Activated naive CD4-positive, alpha-beta T cell treated with anti-CD3 and anti-CD28 coated beads for 36 hours (primary cell): ENCODE measurements at regions not wholly inside any gene's neighbourhood (a gene's known extent, or its start where the extent isn't known, plus 50 kb on each side); places are given as distances from the start of the nearest gene placed in this dataset.

Experiments used
- CTCF ChIA-PET: fragments of 350-600 bp; sonication (Branson Sonifier 250); formaldehyde crosslinking; loops from one replicate; lab custom pipeline; 2021; ENCODE audit warnings: antibody characterized with exemption; lab: Charles Lee
- DNase-seq: peaks from one replicate; pipeline ENCODE4 v3.0.0-alpha.2; 2020
- H3K27ac Mint-ChIP-seq: one replicate; pipeline ENCODE4 v1.8.0; 2021; ENCODE audit warnings: mild to moderate bottlenecking, mixed read lengths
- H3K27me3 Mint-ChIP-seq: one replicate; pipeline ENCODE4 v1.8.0; 2021; ENCODE audit warnings: low read depth, mixed read lengths
- H3K36me3 Mint-ChIP-seq: one replicate; pipeline ENCODE4 v1.8.0; 2021; ENCODE audit warnings: low read depth, mixed read lengths
- H3K4me1 Mint-ChIP-seq: one replicate; pipeline ENCODE4 v1.8.0; 2021; ENCODE audit warnings: low read depth, mixed read lengths
- H3K4me3 Mint-ChIP-seq: one replicate; pipeline ENCODE4 v1.8.0; 2021; ENCODE audit warnings: mild to moderate bottlenecking, moderate library complexity, mixed read lengths
- H3K9me3 Mint-ChIP-seq: one replicate; pipeline ENCODE4 v1.8.0; 2021; ENCODE audit warnings: mixed read lengths
- intact Hi-C: fragments of 100-400 bp; cut with micrococcal nuclease; formaldehyde crosslinking; loops from one replicate; pipeline ENCODE4 v1.15.1; 2023

DNA sequence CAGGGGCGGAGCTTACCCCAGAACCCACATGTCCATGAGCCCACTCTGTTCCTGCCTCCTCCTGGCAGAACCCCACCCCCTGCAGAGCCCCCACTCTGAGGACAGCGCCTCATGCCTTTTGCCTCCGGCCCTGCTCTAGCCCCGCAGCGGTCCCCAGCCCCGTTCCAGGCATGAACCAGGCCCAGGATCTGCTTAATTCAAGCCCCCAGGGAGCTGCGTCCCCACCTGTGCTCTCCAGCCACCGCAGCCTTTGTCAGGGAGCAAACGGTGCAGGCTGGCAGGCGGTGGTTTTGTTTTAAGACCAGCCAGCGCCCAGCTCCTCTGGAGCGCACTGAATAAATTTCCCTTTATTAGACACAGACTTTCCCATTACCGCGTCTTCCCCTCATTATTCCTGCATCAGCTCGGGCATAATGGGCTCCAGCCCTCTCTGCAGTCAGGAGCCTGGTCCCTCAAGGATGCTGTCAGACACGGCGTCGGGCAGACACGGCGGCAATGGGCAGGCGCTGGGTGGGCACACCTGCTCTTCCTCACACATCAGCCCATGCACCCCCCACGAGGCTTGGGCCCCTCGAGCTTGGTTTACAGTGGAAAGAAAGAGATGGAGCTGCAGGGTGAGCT, 137.6 kb downstream of the OLFM1 start:
- CTCF ChIA-PET, result no interaction called here
- Mint-ChIP-seq H3K9me3 (no peaks in the 10 kb centered on the region), H3K4me3 (no peak overlapping the region), H3K4me1 (no peaks in the 10 kb centered on the region), H3K27me3 (peaks cover 5% of the 10 kb centered on the region), H3K27ac (no peak overlapping the region), H3K36me3 (no peaks in the 10 kb centered on the region)
- intact Hi-C loops, result no loop called here
- no peak for DNase-seq

DNA sequence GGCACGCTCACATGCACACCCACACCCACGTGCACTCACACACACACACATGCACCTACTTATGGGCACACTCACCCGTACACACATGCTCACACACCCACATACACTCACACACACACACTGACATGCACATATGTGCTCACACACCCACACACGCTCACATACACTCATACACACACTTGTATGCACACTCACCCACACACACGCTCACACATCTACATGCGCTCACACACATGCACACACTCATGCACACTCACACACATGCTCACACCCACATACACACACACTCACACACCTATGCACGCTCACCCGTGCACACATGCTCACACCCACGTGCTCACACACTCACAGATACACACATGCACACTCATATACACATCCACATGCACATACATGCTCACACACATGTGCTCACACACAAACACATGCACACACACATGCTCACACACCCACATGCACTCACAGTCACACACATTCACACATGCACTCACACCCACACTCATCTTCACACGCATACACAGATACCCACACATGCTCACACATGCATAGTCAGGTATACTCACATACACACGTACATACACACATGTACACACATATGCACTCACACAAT, 138.3 kb downstream of the OLFM1 start:
- intact Hi-C loops, result no loop called here
- Mint-ChIP-seq H3K36me3 (no peaks in the 10 kb centered on the region), H3K4me1 (no peaks in the 10 kb centered on the region), H3K4me3 (no peak overlapping the region), H3K9me3 (no peaks in the 10 kb centered on the region), H3K27me3 (peaks cover 10% of the 10 kb centered on the region), H3K27ac (no peak overlapping the region)
- no peak for DNase-seq
- CTCF ChIA-PET, result no interaction called here

GRCh38 chr9:135226369-135227050, 139.0 kb downstream of the OLFM1 start:
- H3K27ac Mint-ChIP-seq, result no peak overlapping the region
- H3K9me3 Mint-ChIP-seq, result no peaks in the 10 kb centered on the region
- intact Hi-C loops, result no loop called here
- no peaks in the 10 kb centered on the region for H3K36me3 Mint-ChIP-seq
- H3K27me3 Mint-ChIP-seq, result peaks cover 10% of the 10 kb centered on the region
- CTCF ChIA-PET, result no interaction called here
- H3K4me3 Mint-ChIP-seq, result no peak overlapping the region
- no peak for DNase-seq
- no peaks in the 10 kb centered on the region for H3K4me1 Mint-ChIP-seq

DNA sequence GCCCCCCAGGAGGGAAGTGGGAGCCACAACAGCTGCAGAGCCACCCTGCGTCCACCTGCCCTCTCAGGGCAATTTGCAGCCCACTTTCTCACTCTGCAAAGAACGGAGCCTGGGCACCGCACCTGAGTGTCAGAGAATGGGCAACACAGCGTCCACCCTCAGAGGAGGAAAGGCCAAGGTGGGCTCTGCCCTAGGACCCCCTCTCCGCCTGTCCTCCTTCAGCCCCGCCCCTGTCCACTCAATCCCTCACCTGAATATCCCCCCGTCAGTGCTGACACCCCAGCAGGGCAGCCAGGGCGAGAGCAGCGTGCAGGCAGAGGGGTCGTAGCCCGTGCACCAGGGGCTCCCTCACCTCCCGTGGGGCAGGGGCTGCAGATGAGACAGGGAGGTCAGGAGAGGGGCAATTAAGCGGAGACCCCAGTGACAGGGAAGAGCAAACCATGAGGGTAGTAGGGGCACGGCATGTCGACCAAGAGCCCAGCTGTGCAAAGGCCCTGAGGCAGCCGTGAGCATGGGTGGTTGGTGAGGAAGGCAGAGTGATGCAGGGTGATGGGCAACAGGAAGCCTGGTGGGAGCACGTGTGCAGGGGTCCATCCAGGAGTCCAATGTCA, 140.3 kb downstream of the OLFM1 start:
- Mint-ChIP-seq H3K9me3 (no peaks in the 10 kb centered on the region), H3K36me3 (no peaks in the 10 kb centered on the region), H3K27me3 (peaks cover 10% of the 10 kb centered on the region), H3K4me1 (no peaks in the 10 kb centered on the region), H3K27ac (no peak overlapping the region), H3K4me3 (no peak overlapping the region)
- intact Hi-C loops, result no loop called here
- DNase-seq, result no peak
- CTCF ChIA-PET, result no interaction called here

DNA sequence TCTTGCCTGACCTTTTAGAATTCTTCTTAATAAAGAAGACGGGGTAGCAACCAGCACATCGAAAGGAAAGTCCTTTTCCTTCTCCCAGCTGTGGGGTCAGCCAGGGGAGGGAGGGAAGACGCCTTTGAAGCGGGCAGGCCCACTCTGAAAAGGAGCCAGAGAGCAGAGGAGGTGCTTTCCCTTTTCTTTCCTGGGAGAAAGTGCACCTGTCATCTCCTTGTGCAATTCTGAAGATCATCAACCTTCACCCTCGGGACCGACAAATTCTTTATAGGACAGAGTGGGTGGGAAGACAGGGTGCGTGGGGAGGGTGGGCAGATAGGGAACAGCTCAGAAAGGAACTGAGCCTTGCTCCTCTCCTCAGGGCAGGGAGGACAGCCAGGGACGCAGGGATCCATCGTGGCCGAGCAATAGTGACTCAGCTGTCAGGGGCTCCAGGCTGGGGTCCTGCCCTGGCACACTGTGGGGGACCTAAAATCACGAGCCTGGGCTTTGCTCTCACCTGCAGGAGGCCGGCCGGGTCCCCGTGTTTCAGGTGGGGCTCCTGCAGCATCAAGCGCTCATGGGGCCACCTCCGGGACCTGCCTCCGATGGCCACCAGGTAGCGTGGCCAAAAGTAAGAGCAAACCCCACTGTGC, 141.0 kb downstream of the OLFM1 start:
- CTCF ChIA-PET, result no interaction called here

GRCh38 chr9:135228983-135229625, 141.6 kb downstream of the OLFM1 start:
- no peak overlapping the region for H3K4me3 Mint-ChIP-seq
- no peak for DNase-seq

More for the DNA sequence above, 141.0 kb downstream of the OLFM1 start:
- Mint-ChIP-seq H3K27ac (no peak overlapping the region), H3K36me3 (no peaks in the 10 kb centered on the region), H3K27me3 (peaks cover 10% of the 10 kb centered on the region), H3K4me1 (no peaks in the 10 kb centered on the region), H3K4me3 (no peak overlapping the region), H3K9me3 (no peaks in the 10 kb centered on the region)
- intact Hi-C loops, result no loop called here
- no peak for DNase-seq

GRCh38 chr9:135229701-135230385, 142.4 kb downstream of the OLFM1 start:
- H3K4me1 Mint-ChIP-seq, result no peaks in the 10 kb centered on the region
- intact Hi-C loops, result no loop called here
- no peak for DNase-seq
- H3K4me3 Mint-ChIP-seq, result no peak overlapping the region
- H3K27me3 Mint-ChIP-seq, result peaks cover 10% of the 10 kb centered on the region
- CTCF ChIA-PET, result no interaction called here
- H3K27ac Mint-ChIP-seq, result no peak overlapping the region
- H3K36me3 Mint-ChIP-seq, result no peaks in the 10 kb centered on the region
- peaks cover 5% of the 10 kb centered on the region for H3K9me3 Mint-ChIP-seq

More at GRCh38 chr9:135228983-135229625, 141.6 kb downstream of the OLFM1 start:
- H3K27ac Mint-ChIP-seq, result no peak overlapping the region
- peaks cover 2% of the 10 kb centered on the region for H3K9me3 Mint-ChIP-seq
- no peaks in the 10 kb centered on the region for H3K4me1 Mint-ChIP-seq
- CTCF ChIA-PET, result no interaction called here
- H3K36me3 Mint-ChIP-seq, result no peaks in the 10 kb centered on the region
- intact Hi-C loops, result no loop called here
- peaks cover 10% of the 10 kb centered on the region for H3K27me3 Mint-ChIP-seq

DNA sequence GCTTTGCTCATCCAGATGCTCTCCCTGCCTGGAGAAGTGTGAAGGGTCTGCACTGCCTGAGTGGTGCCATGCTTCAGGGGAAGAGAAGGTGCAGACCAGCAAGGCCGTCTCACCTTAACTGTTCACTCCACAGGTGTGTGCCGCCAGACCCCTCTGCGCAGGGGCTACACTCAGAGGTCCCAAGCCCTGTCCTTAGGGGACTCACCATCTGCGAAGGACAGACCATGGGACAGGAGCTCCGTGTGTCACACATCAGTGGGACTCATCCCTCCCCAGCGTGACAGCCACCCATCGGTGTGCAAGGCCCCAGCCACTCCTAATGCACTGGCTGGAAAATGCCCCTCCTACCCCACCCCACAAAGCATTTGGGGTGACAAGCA, 142.9 kb downstream of the OLFM1 start:
- H3K4me3 Mint-ChIP-seq, result no peak overlapping the region
- CTCF ChIA-PET, result no interaction called here
- H3K27ac Mint-ChIP-seq, result no peak overlapping the region
- DNase-seq, result no peak
- intact Hi-C loops, result no loop called here
- H3K4me1 Mint-ChIP-seq, result no peaks in the 10 kb centered on the region
- no peaks in the 10 kb centered on the region for H3K36me3 Mint-ChIP-seq
- peaks cover 5% of the 10 kb centered on the region for H3K9me3 Mint-ChIP-seq
- H3K27me3 Mint-ChIP-seq, result peaks cover 10% of the 10 kb centered on the region

- Mint-ChIP-seq H3K9me3 (peaks cover 5% of the 10 kb centered on the region), H3K4me3 (no peak overlapping the region), H3K4me1 (no peaks in the 10 kb centered on the region), H3K36me3 (no peaks in the 10 kb centered on the region), H3K27ac (no peak overlapping the region), H3K27me3 (peaks cover 10% of the 10 kb centered on the region)
- CTCF ChIA-PET, result no interaction called here
- intact Hi-C loops, result no loop called here
- DNase-seq, result no peak
These were observed 143.5 kb downstream of the OLFM1 start for GRCh38 chr9:135230817-135231520.

GRCh38 chr9:135239100-135239768, 151.8 kb downstream of the OLFM1 start:
- no peak overlapping the region for H3K27ac Mint-ChIP-seq
- no peaks in the 10 kb centered on the region for H3K27me3 Mint-ChIP-seq
- no peak overlapping the region for H3K4me3 Mint-ChIP-seq
- DNase-seq, result no peak
- H3K9me3 Mint-ChIP-seq, result peaks cover 2% of the 10 kb centered on the region
- no peaks in the 10 kb centered on the region for H3K4me1 Mint-ChIP-seq
- CTCF ChIA-PET, result no interaction called here
- H3K36me3 Mint-ChIP-seq, result no peaks in the 10 kb centered on the region
- intact Hi-C loops, result no loop called here

DNA sequence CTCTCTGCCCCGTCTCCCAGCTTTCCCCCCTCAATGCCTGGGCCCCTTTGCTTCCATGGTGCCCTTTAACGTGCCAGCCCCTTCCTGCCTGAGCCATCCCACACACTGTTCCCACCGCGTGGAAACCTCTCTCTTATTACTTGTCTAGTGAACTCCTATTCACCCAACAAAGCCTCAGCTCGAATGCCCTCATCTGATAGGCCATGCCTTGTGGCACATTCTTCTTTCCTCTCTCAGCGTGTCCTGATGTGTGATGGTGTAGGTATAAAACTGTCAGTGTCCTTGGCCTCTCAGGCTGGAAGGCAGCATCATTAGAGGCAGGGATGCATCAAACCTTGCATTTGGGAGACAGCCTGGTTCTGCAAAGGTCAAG, 152.3 kb downstream of the OLFM1 start:
- DNase-seq, result no peak
- Mint-ChIP-seq H3K27me3 (no peaks in the 10 kb centered on the region), H3K4me3 (no peak overlapping the region), H3K4me1 (no peaks in the 10 kb centered on the region), H3K27ac (no peak overlapping the region), H3K36me3 (no peaks in the 10 kb centered on the region), H3K9me3 (no peaks in the 10 kb centered on the region)
- CTCF ChIA-PET, result no interaction called here
- intact Hi-C loops, result no loop called here
